ENCODE measurements at regions not wholly inside any gene's neighbourhood (a gene's known extent, or its start where the extent isn't known, plus 50 kb on each side); places are given as distances from the start of the nearest gene placed in this dataset.

- TF ChIP-seq RFX5 (IDR thresholded peaks at IDR 0.05) (no peak), ZFP36 (IDR thresholded peaks at IDR 0.05; ENCODE audit: borderline replicate concordance, partially characterized antibody) (no peak), NFE2L2 (conservative IDR thresholded peaks at IDR 0.05; ENCODE audit: low read length) (no peak), POLR2A (IDR thresholded peaks at IDR 0.05; ENCODE audit: low read length) (no peak), CTCF (IDR thresholded peaks at IDR 0.05) (no peak)
These were observed 1747.1 kb upstream of the SEL1L start for GRCh38 chr14:83280719-83281118.
